ENCODE measurements at regions not wholly inside any gene's neighbourhood (a gene's known extent, or its start where the extent isn't known, plus 50 kb on each side); places are given as distances from the start of the nearest gene placed in this dataset.

GRCh38 chr12:127515941-127516340 lies 751.0 kb upstream of the TMEM132C start:
- Histone ChIP-seq H3K27ac (peak overlapping the region in 1 of 2 donors; percentile 40), H3K9me3 (no peaks in the 10 kb centered on the region), H3K4me3 (no peak overlapping the region), H3K27me3 (replicated peaks; ENCODE audit: insufficient read depth) (no peaks in the 10 kb centered on the region), H3K4me1 (ENCODE audit: control insufficient read depth in 1 of 2, low read depth in 2 of 2) (peaks cover 9% of the 10 kb centered on the region in 2 donors), H3K36me3 (no peaks in the 10 kb centered on the region)
- ATAC-seq (ENCODE audit: insufficient number of reproducible peaks, low FRiP score, low read depth) (peak; percentile 47), DNase-seq (ENCODE audit: low spot score) (no peak)
- TF ChIP-seq, protein P1, sequence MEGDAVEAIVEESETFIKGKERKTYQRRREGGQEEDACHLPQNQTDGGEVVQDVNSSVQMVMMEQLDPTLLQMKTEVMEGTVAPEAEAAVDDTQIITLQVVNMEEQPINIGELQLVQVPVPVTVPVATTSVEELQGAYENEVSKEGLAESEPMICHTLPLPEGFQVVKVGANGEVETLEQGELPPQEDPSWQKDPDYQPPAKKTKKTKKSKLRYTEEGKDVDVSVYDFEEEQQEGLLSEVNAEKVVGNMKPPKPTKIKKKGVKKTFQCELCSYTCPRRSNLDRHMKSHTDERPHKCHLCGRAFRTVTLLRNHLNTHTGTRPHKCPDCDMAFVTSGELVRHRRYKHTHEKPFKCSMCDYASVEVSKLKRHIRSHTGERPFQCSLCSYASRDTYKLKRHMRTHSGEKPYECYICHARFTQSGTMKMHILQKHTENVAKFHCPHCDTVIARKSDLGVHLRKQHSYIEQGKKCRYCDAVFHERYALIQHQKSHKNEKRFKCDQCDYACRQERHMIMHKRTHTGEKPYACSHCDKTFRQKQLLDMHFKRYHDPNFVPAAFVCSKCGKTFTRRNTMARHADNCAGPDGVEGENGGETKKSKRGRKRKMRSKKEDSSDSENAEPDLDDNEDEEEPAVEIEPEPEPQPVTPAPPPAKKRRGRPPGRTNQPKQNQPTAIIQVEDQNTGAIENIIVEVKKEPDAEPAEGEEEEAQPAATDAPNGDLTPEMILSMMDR (IDR thresholded peaks at IDR 0.05): no peak

DNA sequence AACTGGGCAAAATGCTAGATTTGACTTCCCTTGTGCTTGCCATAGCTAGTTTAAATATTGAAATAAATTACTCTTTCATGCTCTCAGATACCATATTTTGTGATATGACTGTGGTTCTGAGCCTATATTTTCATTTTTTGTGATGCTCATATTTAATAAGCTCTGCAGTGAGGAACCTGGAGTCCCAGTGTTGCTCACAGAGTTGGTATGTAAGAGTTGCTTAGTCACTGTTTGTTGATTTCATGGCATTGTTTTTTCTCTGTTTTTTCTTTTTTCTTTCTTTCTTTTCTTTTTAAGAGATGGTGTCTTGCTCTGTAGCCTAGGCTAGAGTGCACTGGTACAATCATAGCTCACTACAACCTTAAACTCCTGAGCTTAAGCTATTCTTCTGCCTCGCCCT lies 750.5 kb upstream of the TMEM132C start:
- TF ChIP-seq, protein P1 (IDR thresholded peaks at IDR 0.05): no peak
- ATAC-seq (ENCODE audit: insufficient number of reproducible peaks, low FRiP score, low read depth): no peak
- Histone ChIP-seq H3K4me1 (ENCODE audit: control insufficient read depth in 1 of 2, low read depth in 2 of 2) (peaks cover 9% of the 10 kb centered on the region in 2 donors), H3K4me3 (no peak overlapping the region), H3K27ac (peak overlapping the region in 1 of 2 donors; percentile 40), H3K36me3 (no peaks in the 10 kb centered on the region), H3K9me3 (no peaks in the 10 kb centered on the region), H3K27me3 (replicated peaks; ENCODE audit: insufficient read depth) (no peaks in the 10 kb centered on the region)
- no peak for DNase-seq (ENCODE audit: low spot score)

GRCh38 chr12:127519779-127520178 lies 747.2 kb upstream of the TMEM132C start:
- TF ChIP-seq, protein P1 (IDR thresholded peaks at IDR 0.05): no peak
- no peaks in the 10 kb centered on the region for H3K9me3 ChIP-seq
- no peak for ATAC-seq (ENCODE audit: insufficient number of reproducible peaks, low FRiP score, low read depth)
- H3K27ac ChIP-seq: no peak overlapping the region
- H3K27me3 ChIP-seq (replicated peaks; ENCODE audit: insufficient read depth): no peaks in the 10 kb centered on the region
- H3K36me3 ChIP-seq: no peaks in the 10 kb centered on the region
- peaks cover 9% of the 10 kb centered on the region in 2 donors for H3K4me1 ChIP-seq (ENCODE audit: control insufficient read depth in 1 of 2, low read depth in 2 of 2)
- DNase-seq (ENCODE audit: low spot score): no peak
- no peak overlapping the region for H3K4me3 ChIP-seq

GRCh38 chr12:127526925-127527324 lies 740.0 kb upstream of the TMEM132C start:
- H3K4me3 ChIP-seq: no peak overlapping the region
- TF ChIP-seq, protein P1 (IDR thresholded peaks at IDR 0.05): no peak
- DNase-seq (ENCODE audit: low spot score) (no peak), ATAC-seq (ENCODE audit: insufficient number of reproducible peaks, low FRiP score, low read depth) (no peak)
- no peak overlapping the region for H3K27ac ChIP-seq
- no peaks in the 10 kb centered on the region for H3K36me3 ChIP-seq
- no peaks in the 10 kb centered on the region for H3K27me3 ChIP-seq (replicated peaks; ENCODE audit: insufficient read depth)
- H3K4me1 ChIP-seq (ENCODE audit: control insufficient read depth in 1 of 2, low read depth in 2 of 2): no peaks in the 10 kb centered on the region
- no peaks in the 10 kb centered on the region for H3K9me3 ChIP-seq

DNA sequence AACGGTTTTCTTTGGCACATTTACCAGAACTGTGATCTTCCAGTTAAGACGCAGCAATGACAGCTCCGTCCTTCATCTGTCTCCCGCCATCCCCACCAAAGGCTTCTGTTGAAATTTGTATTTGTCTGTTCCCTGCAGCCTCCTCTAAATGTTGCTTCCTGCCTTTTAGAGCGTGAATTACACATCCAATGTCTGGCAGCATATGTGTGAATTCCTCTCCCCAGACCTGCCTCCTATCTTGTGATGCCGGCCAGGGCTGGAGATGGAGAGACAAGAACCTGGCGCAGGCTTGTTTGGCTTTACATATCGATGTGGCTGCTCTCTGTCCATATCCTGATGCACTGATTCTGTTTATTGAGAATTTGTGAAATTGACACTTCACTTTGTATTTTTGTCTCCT lies 738.4 kb upstream of the TMEM132C start:
- TF ChIP-seq, protein P1 (IDR thresholded peaks at IDR 0.05): no peak
- ATAC-seq (ENCODE audit: insufficient number of reproducible peaks, low FRiP score, low read depth) (no peak), DNase-seq (ENCODE audit: low spot score) (no peak)
- Histone ChIP-seq H3K4me1 (ENCODE audit: control insufficient read depth in 1 of 2, low read depth in 2 of 2) (no peaks in the 10 kb centered on the region), H3K36me3 (no peaks in the 10 kb centered on the region), H3K4me3 (no peak overlapping the region), H3K27ac (no peak overlapping the region), H3K27me3 (replicated peaks; ENCODE audit: insufficient read depth) (no peaks in the 10 kb centered on the region), H3K9me3 (no peaks in the 10 kb centered on the region)
